GM12878 (cell line): ENCODE measurements at regions not wholly inside any gene's neighbourhood (a gene's known extent, or its start where the extent isn't known, plus 50 kb on each side); places are given as distances from the start of the nearest gene placed in this dataset.

Experiments
- ATAC-seq: fragments of 200-7000 bp; cut with Tn5 transposase; 3 replicates; pipeline ENCODE4 v1.9.1; 2020; ENCODE audit warnings: mild to moderate bottlenecking, moderate library complexity
- BruUV-seq: library from RNA; stranded (reverse); fragments of 400-500 nt; replicated peaks from 2 replicates; lab custom pipeline; 2021; lab: Mats Ljungman, UMichigan
- CTCF ChIA-PET: fragments of 300-600 bp; sonication (Branson Sonifier 250); formaldehyde crosslinking; extraction: SDS; loops from one replicate; lab custom pipeline; 2021; ENCODE audit warnings: inconsistent platforms; lab: Yijun Ruan, JAX
- POLR2A ChIA-PET: fragments of 350-600 bp; formaldehyde crosslinking; extraction: SDS; loops from one replicate; lab custom pipeline; 2021; ENCODE audit warnings: inconsistent platforms; lab: Charles Lee
- RAD21 ChIA-PET: fragments of 300-600 bp; sonication (Branson Sonifier 250); formaldehyde crosslinking; loops from one replicate; lab custom pipeline; 2023; ENCODE audit warnings: antibody characterized with exemption; ENCODE audit not compliant: unreplicated experiment; lab: Charles Lee
- SMC1A ChIA-PET: fragments of 300-600 bp; sonication (Branson Sonifier 250); formaldehyde crosslinking; loops from one replicate; lab custom pipeline; 2023; ENCODE audit not compliant: unreplicated experiment, uncharacterized antibody; lab: Charles Lee
- DNase-seq: peaks from one replicate; pipeline ENCODE4 v3.0.0-alpha.2; 2011; ENCODE audit warnings: low read depth, low spot score
- FAIRE-seq: peaks from 3 replicates; lab custom pipeline; 2011; peaks lifted over from hg19 to GRCh38; lab: Jason Lieb, UNC
- H2AFZ ChIP-seq: 2 replicates; pipeline ENCODE4 v1.6.0; 2011; ENCODE audit warnings: low read depth, low read length, control low read depth; ENCODE audit not compliant: control insufficient read depth
- H3K27ac ChIP-seq: 2 replicates; pipeline ENCODE4 v1.5.1; 2011; ENCODE audit warnings: control low read depth; ENCODE audit not compliant: control insufficient read depth, insufficient read depth
- H3K27me3 ChIP-seq, 2 experiments: replicated peaks in 1 of 2; 2 replicates each; pipeline versions ENCODE4 v1.6.0 to v1.6.1; 2011; ENCODE audit warnings: low read length in 1 of 2; ENCODE audit not compliant: control insufficient read depth in 2 of 2, insufficient read depth in 2 of 2
- H3K36me3 ChIP-seq, 2 experiments: 2 replicates each; pipeline ENCODE4 v1.5.1; 2011; ENCODE audit warnings: low read length in 1 of 2; ENCODE audit not compliant: control insufficient read depth in 2 of 2, insufficient read depth in 2 of 2
- H3K4me1 ChIP-seq: 2 replicates; pipeline ENCODE4 v1.6.1; 2011; ENCODE audit warnings: mild to moderate bottlenecking, low read length, moderate library complexity, mixed read lengths; ENCODE audit not compliant: control insufficient read depth, insufficient read depth
- H3K4me2 ChIP-seq: 2 replicates; pipeline ENCODE4 v1.6.0; 2011; ENCODE audit warnings: control low read depth; ENCODE audit not compliant: control insufficient read depth, insufficient read depth
- H3K4me3 ChIP-seq: fragments of 200-600 bp; sonication (generic); 2 replicates; pipeline ENCODE4 v1.5.1; 2016
- H3K79me2 ChIP-seq: 2 replicates; pipeline ENCODE4 v1.6.0; 2011; ENCODE audit warnings: low read length; ENCODE audit not compliant: control insufficient read depth, insufficient read depth
- H3K9ac ChIP-seq: 2 replicates; pipeline ENCODE4 v1.8.0; 2011; ENCODE audit warnings: low read length, control low read depth, mixed read lengths; ENCODE audit not compliant: control insufficient read depth, insufficient read depth
- H3K9me3 ChIP-seq: replicated peaks from 3 replicates; pipeline ENCODE4 v1.5.1; 2011; ENCODE audit warnings: mild to moderate bottlenecking, low read length; ENCODE audit not compliant: control insufficient read depth, insufficient read depth
- H4K20me1 ChIP-seq: 2 replicates; pipeline ENCODE4 v1.6.0; 2011; ENCODE audit not compliant: control insufficient read depth, insufficient read depth
- ELK1 ChIP-seq: IDR thresholded peaks from 2 replicates; pipeline ENCODE4 v1.6.1; 2012; ENCODE audit warnings: low read depth, low read length, improper control_type of control experiment
- GATAD2B ChIP-seq: fragments of 450-650 bp; conservative IDR thresholded peaks from 2 replicates; pipeline ENCODE4 v1.6.1; 2017; ENCODE audit warnings: low read depth, mild to moderate bottlenecking, moderate library complexity
- HDAC2 ChIP-seq: fragments of 200-600 bp; sonication (generic); IDR thresholded peaks from 2 replicates; pipeline ENCODE4 v1.6.1; 2017
- IRF3 ChIP-seq: fragments of 450-650 bp; IDR thresholded peaks from 2 replicates; pipeline ENCODE4 v1.6.1; 2014; ENCODE audit warnings: mild to moderate bottlenecking
- MAX ChIP-seq: IDR thresholded peaks from 2 replicates; pipeline ENCODE4 v1.6.1; 2012; ENCODE audit warnings: low read depth, low read length, improper control_type of control experiment
- MEF2A ChIP-seq: IDR thresholded peaks from 2 replicates; pipeline ENCODE4 v1.6.1; 2011; ENCODE audit warnings: low read depth, mild to moderate bottlenecking, low read length, moderate library complexity; ENCODE audit not compliant: insufficient read depth
- NKRF ChIP-seq: fragments of 450-650 bp; conservative IDR thresholded peaks from 2 replicates; pipeline ENCODE4 v1.6.1; 2017; ENCODE audit warnings: mild to moderate bottlenecking, moderate library complexity
- RFX5 ChIP-seq: IDR thresholded peaks from 2 replicates; pipeline ENCODE4 v1.6.1; 2011; ENCODE audit warnings: low read depth, low read length, improper control_type of control experiment
- TARDBP ChIP-seq: IDR thresholded peaks from 2 replicates; pipeline ENCODE4 v1.6.1; 2016; ENCODE audit warnings: borderline replicate concordance
- TCF3 ChIP-seq: IDR thresholded peaks from 2 replicates; pipeline ENCODE4 v1.6.1; 2012; ENCODE audit warnings: low read depth, mild to moderate bottlenecking, low read length, borderline replicate concordance; ENCODE audit not compliant: insufficient read depth
- USF1 ChIP-seq: IDR thresholded peaks from 2 replicates; pipeline ENCODE4 v1.6.1; 2011; ENCODE audit warnings: borderline replicate concordance, low read depth, mild to moderate bottlenecking, moderate library complexity, mixed read lengths, low read length; ENCODE audit not compliant: insufficient read depth; ENCODE audit errors: extremely low read length
- ZNF687 ChIP-seq: fragments of 450-650 bp; IDR thresholded peaks from 2 replicates; pipeline ENCODE4 v1.6.1; 2017; ENCODE audit warnings: mild to moderate bottlenecking, moderate library complexity
- WGBS: methylation state at CpG from one replicate; pipeline ENCODE4 v1.1.6; 2016; ENCODE audit warnings: low lambda C conversion rate; ENCODE audit not compliant: insufficient replicate concordance, insufficient coverage; ENCODE audit errors: missing lambda C conversion rate; 5-methylcytosine and 5-hydroxymethylcytosine counted together
- in situ Hi-C: fragments of 300-500 bp; cut with MboI; formaldehyde crosslinking; loops from 9 replicates; pipeline ENCODE4 v1.14.3; 2018; ENCODE audit warnings: mixed read lengths
- intact Hi-C: fragments of 100-400 bp; cut with micrococcal nuclease; formaldehyde crosslinking; loops from one replicate; pipeline ENCODE4 v1.14.2; 2022; ENCODE audit not compliant: unreplicated experiment

- TF ChIP-seq IRF3 = no peak
These were observed 873.1 kb downstream of the NSUN3 start (continued) for GRCh38 chr3:94935738-94936580.

GRCh38 chr3:94937980-94938379, 875.1 kb downstream of the NSUN3 start:
- intact Hi-C loops = no loop called here
- no TSS peak for BruUV-seq
- CTCF ChIA-PET = no interaction called here
- 85% methylated on average over 24 of the region's 34 CpGs for WGBS
- H3K9ac ChIP-seq = no peak overlapping the region
- no peaks in the 10 kb centered on the region for H3K36me3 ChIP-seq
- in situ Hi-C loops = no loop called here
- no peak overlapping the region for H3K4me2 ChIP-seq
- RAD21 ChIA-PET = no interaction called here
- H3K27me3 ChIP-seq = no peaks in the 10 kb centered on the region
- no peak for DNase-seq
- H3K4me1 ChIP-seq = no peaks in the 10 kb centered on the region
- no peaks in the 10 kb centered on the region for H3K79me2 ChIP-seq
- H3K27ac ChIP-seq = no peak overlapping the region
- SMC1A ChIA-PET = no interaction called here
- POLR2A ChIA-PET = no interaction called here
- ATAC-seq = no peak
- no peak for FAIRE-seq
- no peak overlapping the region for H3K4me3 ChIP-seq
- H4K20me1 ChIP-seq = no peaks in the 10 kb centered on the region
- H3K9me3 ChIP-seq = no peaks in the 10 kb centered on the region
- H2AFZ ChIP-seq = no peak overlapping the region
- no peak for TF ChIP-seq MEF2A
- TF ChIP-seq TCF3 = no peak
- no peak for TF ChIP-seq HDAC2
- TF ChIP-seq ZNF687 = no peak
- TF ChIP-seq MAX = no peak
- TF ChIP-seq GATAD2B = no peak
- TF ChIP-seq NKRF = no peak
- no peak for TF ChIP-seq USF1
- no peak for TF ChIP-seq RFX5
- TF ChIP-seq ELK1 = no peak
- TF ChIP-seq TARDBP = no peak
